ENCODE measurements at regions not wholly inside any gene's neighbourhood (a gene's known extent, or its start where the extent isn't known, plus 50 kb on each side); places are given as distances from the start of the nearest gene placed in this dataset.

GRCh38 chr9:78443946-78444345 is 147.0 kb downstream of the PSAT1 start:
- Mint-ChIP-seq H3K27ac (no peak overlapping the region), H3K36me3 (ENCODE audit: low read depth) (no peaks in the 10 kb centered on the region), H3K27me3 (peaks cover 14% of the 10 kb centered on the region), H3K4me1 (no peaks in the 10 kb centered on the region), H3K4me3 (no peak overlapping the region), H3K9me3 (no peaks in the 10 kb centered on the region)
- ATAC-seq (replicated peaks), result no peak

- no peak overlapping the region for H3K4me3 Mint-ChIP-seq
Observed at GRCh38 chr9:78448960-78449673, 152.2 kb downstream of the PSAT1 start.

GRCh38 chr9:78453450-78453849 is 156.5 kb downstream of the PSAT1 start:
- H3K36me3 Mint-ChIP-seq (ENCODE audit: low read depth), result no peaks in the 10 kb centered on the region
- H3K9me3 Mint-ChIP-seq, result peaks cover 6% of the 10 kb centered on the region
- peaks cover 25% of the 10 kb centered on the region for H3K27me3 Mint-ChIP-seq
- no peak for ATAC-seq (replicated peaks)
- H3K4me1 Mint-ChIP-seq, result no peaks in the 10 kb centered on the region
- no peak overlapping the region for H3K4me3 Mint-ChIP-seq
- H3K27ac Mint-ChIP-seq, result no peak overlapping the region

More at GRCh38 chr9:78448960-78449673, 152.2 kb downstream of the PSAT1 start:
- Mint-ChIP-seq H3K27ac (no peak overlapping the region), H3K27me3 (peaks cover 24% of the 10 kb centered on the region), H3K9me3 (no peaks in the 10 kb centered on the region), H3K4me1 (no peaks in the 10 kb centered on the region), H3K36me3 (ENCODE audit: low read depth) (no peaks in the 10 kb centered on the region)
- ATAC-seq (replicated peaks), result no peak

- Mint-ChIP-seq H3K4me1 (no peaks in the 10 kb centered on the region), H3K4me3 (no peak overlapping the region), H3K27me3 (peaks cover 11% of the 10 kb centered on the region), H3K27ac (no peak overlapping the region), H3K9me3 (peaks cover 9% of the 10 kb centered on the region), H3K36me3 (ENCODE audit: low read depth) (no peaks in the 10 kb centered on the region)
- no peak for ATAC-seq (replicated peaks)
Observed at GRCh38 chr9:78462611-78463010, 165.7 kb downstream of the PSAT1 start.

GRCh38 chr9:78463750-78464149 is 166.8 kb downstream of the PSAT1 start:
- Mint-ChIP-seq H3K9me3 (peaks cover 3% of the 10 kb centered on the region), H3K27ac (no peak overlapping the region), H3K36me3 (ENCODE audit: low read depth) (no peaks in the 10 kb centered on the region), H3K4me3 (no peak overlapping the region), H3K27me3 (peaks cover 8% of the 10 kb centered on the region), H3K4me1 (no peaks in the 10 kb centered on the region)
- no peak for ATAC-seq (replicated peaks)

GRCh38 chr9:78468231-78468630 is 171.3 kb downstream of the PSAT1 start:
- Mint-ChIP-seq H3K27me3 (peaks cover 13% of the 10 kb centered on the region), H3K4me1 (no peaks in the 10 kb centered on the region), H3K27ac (no peak overlapping the region), H3K4me3 (no peak overlapping the region), H3K9me3 (no peaks in the 10 kb centered on the region), H3K36me3 (ENCODE audit: low read depth) (no peaks in the 10 kb centered on the region)
- no peak for ATAC-seq (replicated peaks)

GRCh38 chr9:78468974-78469576 is 172.2 kb downstream of the PSAT1 start:
- Mint-ChIP-seq H3K27me3 (peaks cover 13% of the 10 kb centered on the region), H3K36me3 (ENCODE audit: low read depth) (no peaks in the 10 kb centered on the region), H3K4me1 (no peaks in the 10 kb centered on the region), H3K9me3 (no peaks in the 10 kb centered on the region), H3K4me3 (no peak overlapping the region), H3K27ac (no peak overlapping the region)
- no peak for ATAC-seq (replicated peaks)

- no peak overlapping the region for H3K27ac Mint-ChIP-seq
- ATAC-seq (replicated peaks), result no peak
- H3K4me3 Mint-ChIP-seq, result no peak overlapping the region
- H3K36me3 Mint-ChIP-seq (ENCODE audit: low read depth), result no peaks in the 10 kb centered on the region
- H3K9me3 Mint-ChIP-seq, result no peaks in the 10 kb centered on the region
- H3K4me1 Mint-ChIP-seq, result no peaks in the 10 kb centered on the region
- peaks cover 13% of the 10 kb centered on the region for H3K27me3 Mint-ChIP-seq
Observed at GRCh38 chr9:78470216-78470615, 173.3 kb downstream of the PSAT1 start.

- H3K4me1 Mint-ChIP-seq, result no peaks in the 10 kb centered on the region
- H3K9me3 Mint-ChIP-seq, result no peaks in the 10 kb centered on the region
- H3K36me3 Mint-ChIP-seq (ENCODE audit: low read depth), result no peaks in the 10 kb centered on the region
- no peak overlapping the region for H3K4me3 Mint-ChIP-seq
- no peak for ATAC-seq (replicated peaks)
- H3K27ac Mint-ChIP-seq, result no peak overlapping the region
- peaks cover 13% of the 10 kb centered on the region for H3K27me3 Mint-ChIP-seq
Observed at GRCh38 chr9:78470741-78471140, 173.8 kb downstream of the PSAT1 start.

GRCh38 chr9:78472111-78472510 is 175.2 kb downstream of the PSAT1 start:
- no peak overlapping the region for H3K4me3 Mint-ChIP-seq
- H3K4me1 Mint-ChIP-seq, result no peaks in the 10 kb centered on the region
- no peaks in the 10 kb centered on the region for H3K36me3 Mint-ChIP-seq (ENCODE audit: low read depth)
- H3K27me3 Mint-ChIP-seq, result peaks cover 8% of the 10 kb centered on the region
- H3K9me3 Mint-ChIP-seq, result no peaks in the 10 kb centered on the region
- ATAC-seq (replicated peaks), result no peak
- no peak overlapping the region for H3K27ac Mint-ChIP-seq

GRCh38 chr9:78479441-78479840 is 182.5 kb downstream of the PSAT1 start:
- no peaks in the 10 kb centered on the region for H3K4me1 Mint-ChIP-seq
- H3K27me3 Mint-ChIP-seq, result peaks cover 7% of the 10 kb centered on the region
- H3K4me3 Mint-ChIP-seq, result no peak overlapping the region
- ATAC-seq (replicated peaks), result no peak
- no peak overlapping the region for H3K27ac Mint-ChIP-seq
- H3K36me3 Mint-ChIP-seq (ENCODE audit: low read depth), result no peaks in the 10 kb centered on the region
- peaks cover 13% of the 10 kb centered on the region for H3K9me3 Mint-ChIP-seq

- no peak overlapping the region for H3K4me3 Mint-ChIP-seq
- H3K4me1 Mint-ChIP-seq, result no peaks in the 10 kb centered on the region
- H3K27ac Mint-ChIP-seq, result no peak overlapping the region
- H3K9me3 Mint-ChIP-seq, result peaks cover 8% of the 10 kb centered on the region
- H3K36me3 Mint-ChIP-seq (ENCODE audit: low read depth), result no peaks in the 10 kb centered on the region
- no peak for ATAC-seq (replicated peaks)
- peaks cover 6% of the 10 kb centered on the region for H3K27me3 Mint-ChIP-seq
Observed at GRCh38 chr9:78486661-78487060, 189.7 kb downstream of the PSAT1 start.

GRCh38 chr9:78490231-78490630 is 193.3 kb downstream of the PSAT1 start:
- Mint-ChIP-seq H3K36me3 (ENCODE audit: low read depth) (no peaks in the 10 kb centered on the region), H3K4me3 (no peak overlapping the region), H3K9me3 (peaks cover 10% of the 10 kb centered on the region), H3K27me3 (peaks cover 18% of the 10 kb centered on the region), H3K27ac (no peak overlapping the region), H3K4me1 (peaks cover 4% of the 10 kb centered on the region)
- no peak for ATAC-seq (replicated peaks)

GRCh38 chr9:78491402-78491801 is 194.5 kb downstream of the PSAT1 start:
- no peak for ATAC-seq (replicated peaks)
- no peak overlapping the region for H3K27ac Mint-ChIP-seq
- H3K36me3 Mint-ChIP-seq (ENCODE audit: low read depth), result no peaks in the 10 kb centered on the region
- H3K9me3 Mint-ChIP-seq, result peaks cover 10% of the 10 kb centered on the region
- H3K4me3 Mint-ChIP-seq, result no peak overlapping the region
- H3K27me3 Mint-ChIP-seq, result peaks cover 20% of the 10 kb centered on the region
- peaks cover 4% of the 10 kb centered on the region for H3K4me1 Mint-ChIP-seq

- H3K27me3 Mint-ChIP-seq, result peaks cover 20% of the 10 kb centered on the region
- no peak for ATAC-seq (replicated peaks)
- H3K27ac Mint-ChIP-seq, result no peak overlapping the region
- no peaks in the 10 kb centered on the region for H3K36me3 Mint-ChIP-seq (ENCODE audit: low read depth)
- peaks cover 4% of the 10 kb centered on the region for H3K4me1 Mint-ChIP-seq
- peaks cover 10% of the 10 kb centered on the region for H3K9me3 Mint-ChIP-seq
- no peak overlapping the region for H3K4me3 Mint-ChIP-seq
Observed at GRCh38 chr9:78493166-78493742, 196.3 kb downstream of the PSAT1 start.
